ENCODE measurements at regions not wholly inside any gene's neighbourhood (a gene's known extent, or its start where the extent isn't known, plus 50 kb on each side); places are given as distances from the start of the nearest gene placed in this dataset.

- TF ChIP-seq, protein P1, sequence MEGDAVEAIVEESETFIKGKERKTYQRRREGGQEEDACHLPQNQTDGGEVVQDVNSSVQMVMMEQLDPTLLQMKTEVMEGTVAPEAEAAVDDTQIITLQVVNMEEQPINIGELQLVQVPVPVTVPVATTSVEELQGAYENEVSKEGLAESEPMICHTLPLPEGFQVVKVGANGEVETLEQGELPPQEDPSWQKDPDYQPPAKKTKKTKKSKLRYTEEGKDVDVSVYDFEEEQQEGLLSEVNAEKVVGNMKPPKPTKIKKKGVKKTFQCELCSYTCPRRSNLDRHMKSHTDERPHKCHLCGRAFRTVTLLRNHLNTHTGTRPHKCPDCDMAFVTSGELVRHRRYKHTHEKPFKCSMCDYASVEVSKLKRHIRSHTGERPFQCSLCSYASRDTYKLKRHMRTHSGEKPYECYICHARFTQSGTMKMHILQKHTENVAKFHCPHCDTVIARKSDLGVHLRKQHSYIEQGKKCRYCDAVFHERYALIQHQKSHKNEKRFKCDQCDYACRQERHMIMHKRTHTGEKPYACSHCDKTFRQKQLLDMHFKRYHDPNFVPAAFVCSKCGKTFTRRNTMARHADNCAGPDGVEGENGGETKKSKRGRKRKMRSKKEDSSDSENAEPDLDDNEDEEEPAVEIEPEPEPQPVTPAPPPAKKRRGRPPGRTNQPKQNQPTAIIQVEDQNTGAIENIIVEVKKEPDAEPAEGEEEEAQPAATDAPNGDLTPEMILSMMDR (IDR thresholded peaks at IDR 0.05 in 8 of 11, conservative IDR thresholded peaks at IDR 0.05 in 3 of 11) = no peak
- TF ChIP-seq POLR2A (IDR thresholded peaks at IDR 0.05) = no peak
Measured at GRCh38 chr17:79537686-79538085, 73.2 kb downstream of the RBFOX3 start.
